ENCODE measurements at regions not wholly inside any gene's neighbourhood (a gene's known extent, or its start where the extent isn't known, plus 50 kb on each side); places are given as distances from the start of the nearest gene placed in this dataset.

- TF ChIP-seq, protein P1, sequence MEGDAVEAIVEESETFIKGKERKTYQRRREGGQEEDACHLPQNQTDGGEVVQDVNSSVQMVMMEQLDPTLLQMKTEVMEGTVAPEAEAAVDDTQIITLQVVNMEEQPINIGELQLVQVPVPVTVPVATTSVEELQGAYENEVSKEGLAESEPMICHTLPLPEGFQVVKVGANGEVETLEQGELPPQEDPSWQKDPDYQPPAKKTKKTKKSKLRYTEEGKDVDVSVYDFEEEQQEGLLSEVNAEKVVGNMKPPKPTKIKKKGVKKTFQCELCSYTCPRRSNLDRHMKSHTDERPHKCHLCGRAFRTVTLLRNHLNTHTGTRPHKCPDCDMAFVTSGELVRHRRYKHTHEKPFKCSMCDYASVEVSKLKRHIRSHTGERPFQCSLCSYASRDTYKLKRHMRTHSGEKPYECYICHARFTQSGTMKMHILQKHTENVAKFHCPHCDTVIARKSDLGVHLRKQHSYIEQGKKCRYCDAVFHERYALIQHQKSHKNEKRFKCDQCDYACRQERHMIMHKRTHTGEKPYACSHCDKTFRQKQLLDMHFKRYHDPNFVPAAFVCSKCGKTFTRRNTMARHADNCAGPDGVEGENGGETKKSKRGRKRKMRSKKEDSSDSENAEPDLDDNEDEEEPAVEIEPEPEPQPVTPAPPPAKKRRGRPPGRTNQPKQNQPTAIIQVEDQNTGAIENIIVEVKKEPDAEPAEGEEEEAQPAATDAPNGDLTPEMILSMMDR (IDR thresholded peaks at IDR 0.05; ENCODE audit: insufficient read depth, low read length, poor library complexity, severe bottlenecking): no peak
- Histone ChIP-seq H3K4me3 (replicated peaks; ENCODE audit: low read depth, low read length) (no peak overlapping the region), H3K36me3 (ENCODE audit: control insufficient read depth, insufficient read depth, low read length) (no peaks in the 10 kb centered on the region), H3K27me3 (replicated peaks; ENCODE audit: control insufficient read depth, insufficient read depth, low read length) (no peaks in the 10 kb centered on the region)
- DNase-seq (ENCODE audit: extremely low read depth, insufficient read length): no peak
These were observed 291.0 kb downstream of the PRDM2 start for GRCh38 chr1:13990939-13991338.

DNA sequence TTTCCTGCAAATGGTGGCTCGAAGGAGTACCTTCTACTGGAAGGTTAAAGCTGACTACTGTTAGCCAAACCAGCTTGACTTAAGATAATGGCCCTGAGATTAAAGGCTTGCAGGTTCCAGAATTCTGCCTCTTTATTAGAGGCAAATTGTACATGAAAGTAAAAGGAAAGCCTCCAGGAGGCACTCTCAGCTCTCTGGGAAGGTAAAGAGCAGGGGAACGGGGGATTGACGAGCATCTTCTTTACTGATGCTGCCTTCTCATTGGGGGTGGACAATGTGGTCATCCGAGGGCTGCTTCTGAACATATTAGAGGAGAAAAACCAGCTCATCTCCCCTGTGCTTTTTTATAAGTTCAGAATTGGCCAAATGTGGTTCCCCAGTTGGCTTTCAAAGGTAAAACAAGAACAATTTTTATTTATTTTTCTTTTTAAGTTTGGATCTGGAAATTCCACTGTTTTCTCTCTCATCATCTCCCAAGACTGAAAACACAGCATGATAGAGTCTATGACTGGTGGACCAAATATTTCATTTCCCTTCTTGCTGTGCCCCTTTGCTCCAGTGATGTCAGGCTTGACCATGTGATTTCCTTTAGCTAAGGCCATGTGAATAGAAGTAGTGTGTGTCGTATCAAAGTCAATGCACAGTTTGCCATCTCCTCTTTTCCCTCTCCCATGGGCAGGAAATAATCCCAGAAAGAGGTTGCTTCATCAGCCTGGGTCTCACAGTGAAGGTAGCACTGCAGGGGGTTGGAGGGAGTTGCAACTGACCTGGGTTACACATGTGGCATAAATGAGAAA, 292.7 kb downstream of the PRDM2 start:
- TF ChIP-seq, protein P1 (IDR thresholded peaks at IDR 0.05; ENCODE audit: insufficient read depth, low read length, poor library complexity, severe bottlenecking): no peak
- H3K36me3 ChIP-seq (ENCODE audit: control insufficient read depth, insufficient read depth, low read length): no peaks in the 10 kb centered on the region
- H3K4me3 ChIP-seq (replicated peaks; ENCODE audit: low read depth, low read length): no peak overlapping the region
- H3K27me3 ChIP-seq (replicated peaks; ENCODE audit: control insufficient read depth, insufficient read depth, low read length): no peaks in the 10 kb centered on the region
- DNase-seq (ENCODE audit: extremely low read depth, insufficient read length): no peak

GRCh38 chr1:13994386-13994785, 294.4 kb downstream of the PRDM2 start:
- Histone ChIP-seq H3K4me3 (replicated peaks; ENCODE audit: low read depth, low read length) (no peak overlapping the region), H3K36me3 (ENCODE audit: control insufficient read depth, insufficient read depth, low read length) (no peaks in the 10 kb centered on the region), H3K27me3 (replicated peaks; ENCODE audit: control insufficient read depth, insufficient read depth, low read length) (no peaks in the 10 kb centered on the region)
- TF ChIP-seq, protein P1 (IDR thresholded peaks at IDR 0.05; ENCODE audit: insufficient read depth, low read length, poor library complexity, severe bottlenecking): no peak
- no peak for DNase-seq (ENCODE audit: extremely low read depth, insufficient read length)

DNA sequence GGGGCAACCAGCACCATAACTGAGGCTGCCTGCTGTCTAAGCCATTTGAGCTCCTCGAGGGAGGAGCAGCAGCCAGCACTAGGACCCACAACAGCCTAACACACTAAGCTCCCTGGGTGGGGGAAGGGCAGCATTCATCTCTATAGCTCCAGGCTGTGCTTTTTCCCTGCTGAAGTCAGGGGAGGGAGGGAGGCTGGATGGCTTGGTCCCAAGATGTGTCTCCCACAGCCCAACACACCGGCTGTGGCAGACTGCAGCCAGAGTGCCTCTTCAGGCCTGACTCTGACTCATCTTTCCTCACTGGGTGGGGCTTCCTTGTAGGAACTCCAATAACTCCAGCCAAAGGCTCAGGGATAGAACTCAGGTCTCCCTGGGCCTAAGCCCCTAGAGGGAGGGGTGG, 296.3 kb downstream of the PRDM2 start:
- no peaks in the 10 kb centered on the region for H3K27me3 ChIP-seq (replicated peaks; ENCODE audit: control insufficient read depth, insufficient read depth, low read length)
- DNase-seq (ENCODE audit: extremely low read depth, insufficient read length): no peak

GRCh38 chr1:14003552-14003951, 303.6 kb downstream of the PRDM2 start:
- TF ChIP-seq, protein P1 (IDR thresholded peaks at IDR 0.05; ENCODE audit: insufficient read depth, low read length, poor library complexity, severe bottlenecking): no peak
- DNase-seq (ENCODE audit: extremely low read depth, insufficient read length): no peak

More for the DNA sequence above, 296.3 kb downstream of the PRDM2 start:
- no peaks in the 10 kb centered on the region for H3K36me3 ChIP-seq (ENCODE audit: control insufficient read depth, insufficient read depth, low read length)
- TF ChIP-seq, protein P1 (IDR thresholded peaks at IDR 0.05; ENCODE audit: insufficient read depth, low read length, poor library complexity, severe bottlenecking): no peak
- H3K4me3 ChIP-seq (replicated peaks; ENCODE audit: low read depth, low read length): no peak overlapping the region

More at GRCh38 chr1:14003552-14003951, 303.6 kb downstream of the PRDM2 start:
- H3K4me3 ChIP-seq (replicated peaks; ENCODE audit: low read depth, low read length): no peak overlapping the region
- H3K27me3 ChIP-seq (replicated peaks; ENCODE audit: control insufficient read depth, insufficient read depth, low read length): no peaks in the 10 kb centered on the region
- no peaks in the 10 kb centered on the region for H3K36me3 ChIP-seq (ENCODE audit: control insufficient read depth, insufficient read depth, low read length)
